OCI-LY7 (cell line): ENCODE measurements at regions not wholly inside any gene's neighbourhood (a gene's known extent, or its start where the extent isn't known, plus 50 kb on each side); places are given as distances from the start of the nearest gene placed in this dataset.

ENCODE experiments used
- CTCF ChIP-seq: fragments of 200-600 bp; sonication (generic); conservative IDR thresholded peaks from 2 replicates; pipeline ENCODE4 v1.5.1; 2014; ENCODE audit warnings: mild to moderate bottlenecking, antibody characterized with exemption, low read length, moderate library complexity, mixed read lengths
- EZH2phosphoT487 ChIP-seq: fragments of 200-600 bp; sonication (generic); IDR thresholded peaks from 2 replicates; pipeline ENCODE4 v1.6.1; 2018; ENCODE audit warnings: low read depth, borderline replicate concordance, mild to moderate bottlenecking, mixed run types, antibody characterized with exemption, low read length, moderate library complexity, mixed read lengths

- TF ChIP-seq CTCF (no peak), EZH2phosphoT487 (no peak)
Measured at GRCh38 chr17:77616254-77616731, 342.2 kb upstream of the TNRC6C start.
